Liver (tissue), 3 donors: ENCODE measurements at regions not wholly inside any gene's neighbourhood (a gene's known extent, or its start where the extent isn't known, plus 50 kb on each side); places are given as distances from the start of the nearest gene placed in this dataset.

Experiments used
- CTCF ChIP-seq: fragments of 150-350 bp; IDR thresholded peaks from 2 replicates; pipeline ENCODE4 v1.5.1; 2017; ENCODE audit warnings: improper control_type of control experiment, low read depth, low read length; ENCODE audit not compliant: missing input control
- EGR1 ChIP-seq, 2 donors: IDR thresholded peaks; 2 replicates each; pipeline ENCODE4 v1.6.1; 2016 to 2018; ENCODE audit warnings: antibody characterized with exemption in 2 of 2, low read depth in 2 of 2
- FOXA1 ChIP-seq: IDR thresholded peaks from 2 replicates; pipeline ENCODE4 v1.6.1; 2016; ENCODE audit warnings: antibody characterized with exemption
- HNF4A ChIP-seq, 2 donors: conservative IDR thresholded peaks; 2 replicates each; pipeline ENCODE4 v1.6.1; 2016; ENCODE audit warnings: antibody characterized with exemption in 2 of 2, mild to moderate bottlenecking in 2 of 2
- HNF4G ChIP-seq: IDR thresholded peaks from 2 replicates; pipeline ENCODE4 v1.6.1; 2016; ENCODE audit warnings: antibody characterized with exemption
- REST ChIP-seq: IDR thresholded peaks from 2 replicates; pipeline ENCODE4 v1.6.1; 2016; ENCODE audit warnings: antibody characterized with exemption, mild to moderate bottlenecking
- SP1 ChIP-seq: IDR thresholded peaks from 2 replicates; pipeline ENCODE4 v1.6.1; 2018; ENCODE audit warnings: antibody characterized with exemption, mild to moderate bottlenecking
- TAF1 ChIP-seq: conservative IDR thresholded peaks from 2 replicates; pipeline ENCODE4 v1.6.1; 2016; ENCODE audit warnings: antibody characterized with exemption, mild to moderate bottlenecking
- ZBTB33 ChIP-seq: IDR thresholded peaks from 2 replicates; pipeline ENCODE4 v1.6.1; 2016; ENCODE audit warnings: antibody characterized with exemption
- TF ChIP-seq, protein P1 (sequence below): IDR thresholded peaks from 2 replicates; pipeline ENCODE4 v1.6.1; 2016; ENCODE audit warnings: antibody characterized with exemption
- donor health status: healthy.
- donor health status: healthy.

DNA sequence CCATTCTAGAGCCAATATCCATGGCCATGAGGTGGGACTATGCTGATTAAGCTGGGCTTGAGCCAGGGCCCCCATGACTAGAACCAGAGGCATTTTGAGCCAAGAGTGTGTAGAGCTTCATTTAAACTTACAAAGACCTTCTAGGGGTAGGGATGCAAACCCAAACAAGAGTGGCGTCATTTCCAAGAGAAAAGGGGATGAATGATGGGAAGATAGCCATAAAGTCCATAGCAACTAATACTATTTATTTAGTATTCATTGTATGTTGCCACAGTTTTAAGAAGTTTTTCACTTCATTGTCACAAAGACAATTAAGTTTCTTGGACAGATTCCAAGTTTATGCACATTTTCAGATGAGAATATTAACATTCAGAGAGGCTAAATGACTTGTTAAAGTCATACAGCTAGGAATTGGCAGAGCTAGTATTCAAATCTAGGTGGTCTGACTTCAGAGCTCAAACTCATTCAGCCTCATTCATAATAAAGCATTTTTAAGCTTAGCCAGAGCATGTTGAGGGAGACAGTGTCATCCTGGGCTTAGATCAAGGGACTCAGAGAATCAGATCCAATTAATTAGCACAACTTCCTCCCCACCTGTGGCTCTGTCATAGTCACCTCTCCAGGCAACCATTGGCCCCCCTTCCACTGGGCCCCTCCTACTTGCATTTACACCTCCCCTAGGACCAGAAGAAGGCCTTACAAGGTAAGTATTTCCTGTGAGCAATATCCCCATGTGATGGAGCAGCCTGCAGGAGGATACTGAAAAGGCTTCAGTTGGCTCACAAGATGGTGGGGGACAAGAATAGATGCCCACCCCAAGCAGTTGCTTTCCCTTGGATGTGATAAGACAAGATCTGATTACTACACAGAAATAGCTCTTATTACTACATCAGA, 95.0 kb upstream of the PCSK1 start:
- no peak for TF ChIP-seq SP1
- no peak for TF ChIP-seq CTCF
- TF ChIP-seq TAF1: no peak
- TF ChIP-seq, protein P1, sequence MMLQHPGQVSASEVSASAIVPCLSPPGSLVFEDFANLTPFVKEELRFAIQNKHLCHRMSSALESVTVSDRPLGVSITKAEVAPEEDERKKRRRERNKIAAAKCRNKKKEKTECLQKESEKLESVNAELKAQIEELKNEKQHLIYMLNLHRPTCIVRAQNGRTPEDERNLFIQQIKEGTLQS: no peak
- TF ChIP-seq HNF4G: no peak
- TF ChIP-seq EGR1 (IDR thresholded peaks at IDR 0.05; ENCODE audit: low read depth in 2 of 2): no peak
- no peak for TF ChIP-seq ZBTB33
- no peak for TF ChIP-seq REST
- TF ChIP-seq FOXA1: no peak
- no peak for TF ChIP-seq HNF4A (conservative IDR thresholded peaks at IDR 0.05)
